ENCODE measurements at regions not wholly inside any gene's neighbourhood (a gene's known extent, or its start where the extent isn't known, plus 50 kb on each side); places are given as distances from the start of the nearest gene placed in this dataset.
"Not testable (repeated sequence)": the region's sequence is repeated elsewhere in the genome, so short reads cannot be mapped to it uniquely, and the experiment has no call there.

DNA sequence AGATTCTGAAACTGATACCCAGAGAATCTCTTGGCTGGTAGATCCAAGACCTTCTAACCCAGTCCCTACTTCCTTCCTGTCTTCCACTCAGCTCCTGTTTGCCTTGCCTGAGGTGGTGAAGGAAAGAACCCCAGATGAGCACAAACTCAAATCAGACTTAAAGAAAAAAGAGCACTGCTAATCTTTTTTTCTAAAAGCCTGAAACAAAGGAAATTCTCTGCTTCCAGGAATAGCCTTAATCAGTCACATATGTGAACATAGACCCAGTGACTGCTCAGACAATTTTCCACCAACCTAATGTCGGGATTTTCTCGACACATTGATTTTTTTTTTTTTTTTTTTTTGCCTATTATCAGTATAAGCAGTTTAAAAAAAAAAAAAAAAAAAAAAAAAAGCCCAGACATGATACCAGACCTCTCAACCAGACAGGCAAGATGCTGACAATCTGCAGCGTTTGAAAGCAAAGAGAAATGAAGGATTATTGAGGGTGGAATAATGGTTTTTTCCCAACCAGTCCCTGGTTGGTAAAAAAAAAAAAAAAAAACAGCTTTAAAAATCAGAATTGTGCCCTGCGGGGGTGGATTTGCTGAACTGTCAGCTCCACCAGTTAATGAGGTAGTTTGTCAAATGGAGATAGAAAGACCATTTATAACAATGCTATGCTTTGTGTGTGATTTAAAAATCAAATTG, 256.8 kb upstream of the RARB start:
- in situ Hi-C loops (cut with HindIII; ENCODE audit: low sequenced_read_pairs) = no loop called here

DNA sequence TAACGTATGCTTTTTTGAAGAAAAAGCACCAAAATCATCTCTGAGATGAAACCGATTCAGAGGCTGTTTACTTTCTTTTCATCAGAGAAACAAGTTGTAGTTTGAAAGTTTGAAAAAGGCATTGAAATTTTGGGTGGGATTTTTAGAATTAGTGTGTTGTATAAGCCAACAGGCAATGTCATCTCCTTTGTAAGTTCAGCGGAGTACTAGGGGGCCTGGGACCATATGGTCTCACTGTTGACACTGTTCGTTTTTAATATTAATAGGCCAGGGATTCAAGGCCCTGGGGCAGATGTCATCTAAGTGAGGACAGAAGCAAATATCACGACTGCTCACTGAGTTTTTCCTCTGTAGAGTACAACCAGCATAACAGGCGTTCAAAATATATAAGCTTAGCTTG, 256.2 kb upstream of the RARB start:
- in situ Hi-C loops (cut with HindIII; ENCODE audit: low sequenced_read_pairs) = no loop called here

DNA sequence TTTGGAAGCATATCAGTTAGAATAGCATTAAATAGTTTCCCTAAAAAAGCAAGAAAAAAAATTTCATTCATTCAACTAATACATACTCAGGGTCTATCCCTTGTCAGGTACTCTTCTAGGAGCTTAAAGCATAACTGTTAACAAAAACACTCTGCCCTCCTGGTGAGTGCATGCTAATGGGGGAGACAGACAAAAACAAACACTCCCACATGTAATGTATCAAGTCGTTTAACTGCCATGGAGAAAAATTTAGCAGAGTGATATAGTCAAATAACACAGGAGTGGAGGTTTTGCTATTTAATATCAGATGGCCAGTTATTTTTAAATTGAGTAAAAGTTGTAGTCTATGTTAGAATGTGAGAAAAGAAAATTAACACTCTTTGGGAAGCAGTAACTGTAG, 254.5 kb upstream of the RARB start:
- in situ Hi-C loops (cut with HindIII; ENCODE audit: low sequenced_read_pairs) = no loop called here

DNA sequence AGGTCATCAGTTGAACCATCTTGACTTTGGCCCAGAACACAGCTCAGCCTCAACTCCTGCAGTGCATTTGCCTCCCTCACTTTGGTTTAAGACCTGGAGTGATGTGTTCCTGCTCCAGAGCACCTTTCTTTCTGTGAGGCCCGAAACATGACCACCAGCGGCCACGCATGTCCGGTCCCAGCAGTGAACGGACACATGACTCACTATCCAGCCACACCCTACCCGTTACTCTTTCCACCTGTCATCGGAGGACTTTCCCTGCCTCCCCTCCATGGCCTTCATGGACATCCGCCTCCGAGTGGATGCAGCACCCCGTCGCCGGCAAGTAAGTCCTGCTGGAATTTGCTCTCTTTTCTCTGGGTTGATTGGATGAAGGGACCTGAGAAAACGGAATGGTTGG, 253.8 kb upstream of the RARB start:
- in situ Hi-C loops (cut with HindIII; ENCODE audit: low sequenced_read_pairs) = no loop called here

DNA sequence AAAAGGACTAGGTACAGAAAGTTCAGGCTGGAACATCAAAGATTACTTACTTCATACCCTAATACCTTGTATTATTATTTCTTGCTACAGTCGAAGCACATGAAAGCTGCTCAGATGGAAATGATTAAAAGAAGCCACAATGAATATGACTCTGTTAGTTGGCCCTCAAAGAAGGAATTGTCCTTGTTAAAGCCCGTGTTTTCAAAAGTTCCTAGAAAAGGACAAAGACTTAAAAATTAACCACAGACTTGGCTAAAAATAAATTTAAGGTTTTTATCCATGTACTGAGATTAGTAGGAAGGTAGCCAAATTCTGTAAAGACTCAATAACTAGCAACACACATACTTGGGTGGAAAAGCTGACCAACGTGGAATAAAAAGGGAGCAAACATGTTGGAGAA, 251.0 kb upstream of the RARB start:
- in situ Hi-C loops (cut with HindIII; ENCODE audit: low sequenced_read_pairs) = no loop called here

DNA sequence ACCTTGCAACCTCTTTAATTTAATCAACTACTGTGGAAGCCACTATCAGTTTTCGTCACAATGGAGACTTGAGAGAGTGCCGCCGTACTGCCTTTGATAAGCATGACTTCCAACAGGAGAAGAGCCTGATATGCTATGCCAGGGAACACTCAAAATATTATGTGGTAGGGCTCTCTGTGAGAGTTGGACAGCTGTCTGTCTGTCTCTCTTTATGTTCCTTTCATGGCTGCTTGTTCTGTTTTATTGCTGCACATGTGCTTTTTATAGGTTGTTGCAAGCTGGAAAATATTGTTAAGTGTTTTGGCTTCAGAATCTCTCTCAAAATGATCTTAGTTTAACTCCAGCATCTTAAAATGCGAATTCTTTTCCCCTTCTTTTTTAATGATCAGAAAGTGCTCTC, 249.4 kb upstream of the RARB start:
- in situ Hi-C loops (cut with HindIII; ENCODE audit: low sequenced_read_pairs) = no loop called here

DNA sequence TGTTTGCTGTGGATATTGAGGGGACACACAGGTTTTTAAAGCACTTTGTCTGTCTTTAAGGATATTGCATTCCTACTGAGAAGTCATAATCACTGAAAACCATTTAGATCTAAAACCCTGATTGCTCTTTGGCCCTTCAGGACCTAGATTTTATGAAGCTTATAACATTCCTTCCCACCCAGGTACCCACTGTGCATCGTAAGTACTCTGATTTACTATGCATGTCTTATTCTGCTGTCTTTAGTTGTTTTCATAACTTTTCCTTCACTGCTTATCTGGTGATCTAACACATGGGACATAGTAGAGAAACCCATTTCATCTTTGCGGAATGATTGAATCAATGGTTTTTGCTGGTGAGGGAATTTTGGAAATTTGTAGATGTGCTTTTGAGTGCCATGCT, 247.0 kb upstream of the RARB start:
- in situ Hi-C loops (cut with HindIII; ENCODE audit: low sequenced_read_pairs) = no loop called here

DNA sequence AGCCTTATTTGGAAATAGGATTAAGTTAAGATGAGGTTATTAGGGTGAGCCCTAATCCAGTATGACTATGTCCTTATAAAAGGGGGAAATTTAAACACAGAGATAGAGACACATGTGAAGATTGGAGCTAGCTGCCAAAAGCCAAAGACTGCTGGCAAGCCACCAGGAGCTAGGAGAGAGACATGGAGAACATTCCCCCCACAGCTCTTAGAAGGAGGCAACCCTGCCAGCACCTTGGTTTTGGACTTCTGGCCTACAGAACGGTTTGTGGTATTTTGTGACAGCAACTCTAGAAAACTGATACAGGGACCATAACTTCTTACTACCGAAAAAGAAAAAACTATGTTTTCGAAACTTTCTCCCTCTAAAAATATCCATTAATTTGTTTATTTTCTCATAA, 245.3 kb upstream of the RARB start:
- in situ Hi-C loops (cut with HindIII; ENCODE audit: low sequenced_read_pairs) = no loop called here

DNA sequence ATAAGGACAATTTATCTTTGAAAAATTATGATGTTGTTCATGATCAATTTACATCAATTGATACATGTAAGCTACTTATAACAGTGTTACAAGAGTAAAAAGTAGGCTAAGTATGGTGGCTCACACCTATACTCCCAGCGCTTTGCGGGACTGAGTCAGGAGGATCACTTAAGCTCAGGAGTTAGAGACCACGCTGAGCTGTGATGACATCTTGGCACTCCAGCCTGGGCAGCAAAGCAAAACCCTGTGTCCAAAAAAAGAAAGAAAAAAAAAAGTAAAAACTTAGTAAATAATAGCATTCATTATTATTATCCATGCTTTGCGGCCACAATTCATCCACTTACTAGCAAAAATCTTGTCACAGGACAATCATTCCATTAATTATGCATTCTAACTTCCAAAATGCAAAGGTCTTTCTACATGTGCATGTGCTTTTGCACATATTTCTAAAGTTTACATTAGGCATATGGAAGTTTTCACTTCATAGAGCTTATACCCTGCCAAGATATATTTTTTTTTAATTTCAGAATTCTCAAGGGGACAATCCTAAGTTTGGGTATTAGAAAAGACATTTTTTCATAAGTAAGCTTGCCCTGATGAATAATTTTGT, 243.3 kb upstream of the RARB start:
- in situ Hi-C loops (cut with HindIII; ENCODE audit: low sequenced_read_pairs) = no loop called here

DNA sequence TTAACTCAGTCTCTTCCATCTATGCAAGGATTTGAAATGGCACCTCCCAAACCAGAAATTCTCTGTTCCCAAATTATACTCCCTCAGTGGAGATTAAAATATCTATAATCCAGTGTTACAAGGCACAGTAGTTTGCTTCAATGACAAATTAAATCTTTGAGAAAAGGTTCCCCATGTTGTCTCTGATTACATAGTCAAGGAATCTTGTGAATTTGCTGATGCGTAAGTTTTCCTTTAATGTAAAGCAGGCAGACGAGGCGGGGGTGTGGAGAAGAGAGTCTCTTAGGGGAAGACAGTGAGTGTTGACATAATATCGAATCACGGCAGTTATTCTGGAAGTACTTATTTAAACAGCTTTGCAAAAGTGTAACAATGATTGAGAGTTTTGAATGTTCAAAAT, 236.4 kb upstream of the RARB start:
- in situ Hi-C loops (cut with HindIII; ENCODE audit: low sequenced_read_pairs) = no loop called here

DNA sequence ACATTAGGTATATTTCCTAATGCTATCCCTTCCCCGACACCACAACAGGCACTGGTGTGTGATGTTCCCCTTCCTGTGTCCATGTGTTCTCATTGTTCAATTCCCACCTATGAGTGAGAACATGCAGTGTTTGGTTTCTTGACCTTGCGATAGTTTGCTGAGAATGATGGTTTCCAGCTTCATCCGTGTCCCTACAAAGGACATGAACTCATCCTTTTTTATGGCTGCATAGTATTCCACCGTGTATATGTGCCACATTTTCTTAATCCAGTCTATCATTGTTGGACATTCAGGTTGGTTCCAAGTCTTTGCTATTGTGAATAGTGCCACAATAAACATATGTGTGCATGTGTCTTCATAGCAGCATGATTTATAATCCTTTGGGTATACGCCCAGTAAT, 228.5 kb upstream of the RARB start:
- in situ Hi-C loops (cut with HindIII; ENCODE audit: low sequenced_read_pairs) = not testable (repeated sequence)

DNA sequence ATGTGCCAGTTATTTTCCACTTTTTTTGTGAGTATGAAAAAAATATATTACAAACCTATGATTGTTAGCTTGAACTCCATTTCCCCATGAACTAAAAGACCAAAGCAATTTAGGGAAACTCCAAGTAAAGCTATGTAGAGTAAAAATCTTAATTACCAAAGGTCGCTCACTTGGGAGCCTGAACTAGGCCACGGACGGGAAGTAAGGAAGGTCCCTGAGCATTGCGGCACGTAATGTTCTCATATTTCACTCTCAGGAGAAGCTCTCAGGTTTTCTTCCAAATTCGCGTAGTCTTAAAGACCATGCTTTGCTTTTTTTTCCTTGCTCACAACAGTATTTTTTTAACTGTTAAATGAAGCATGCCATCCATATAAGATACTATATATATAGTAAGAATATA, 215.3 kb upstream of the RARB start:
- in situ Hi-C loops (cut with HindIII; ENCODE audit: low sequenced_read_pairs) = no loop called here

DNA sequence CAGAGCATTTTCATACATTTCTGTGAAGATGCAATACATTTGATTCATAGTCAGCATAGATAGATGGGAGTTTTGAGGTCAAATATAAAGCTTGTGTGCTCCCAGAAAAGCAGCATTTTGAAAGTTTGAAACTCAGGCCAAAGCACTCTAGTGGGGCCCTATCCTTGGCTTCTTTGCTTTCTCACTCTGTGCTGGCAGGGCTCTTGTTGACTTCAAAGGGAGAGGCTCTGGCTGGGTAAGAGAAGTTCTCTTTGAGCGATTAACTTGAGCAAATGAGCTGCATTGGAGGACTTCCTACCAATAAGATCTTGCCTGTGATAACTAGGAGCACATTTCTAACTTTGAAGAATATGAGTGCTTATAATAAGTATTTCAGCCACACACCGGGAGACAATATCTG, 214.0 kb upstream of the RARB start:
- in situ Hi-C loops (cut with HindIII; ENCODE audit: low sequenced_read_pairs) = no loop called here

DNA sequence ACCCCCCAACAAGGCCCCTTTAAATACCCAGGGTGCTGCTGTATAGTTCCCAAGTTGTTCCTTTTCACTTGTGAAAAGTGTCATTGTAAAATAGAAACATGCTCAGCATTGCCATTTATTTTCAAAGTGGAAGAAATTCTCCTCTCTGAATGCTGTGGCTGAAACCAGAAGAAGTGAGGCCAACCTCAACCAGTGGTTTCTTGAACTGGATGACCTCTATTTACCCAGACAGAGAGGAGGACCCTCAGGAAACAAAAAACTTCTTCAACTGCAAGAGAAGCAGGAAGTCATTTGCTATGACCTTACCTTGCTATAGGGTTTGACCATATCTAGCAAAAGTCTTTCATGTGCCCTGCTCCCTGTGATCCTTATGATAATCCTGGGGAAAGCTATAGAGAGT, 209.7 kb upstream of the RARB start:
- in situ Hi-C loops (cut with HindIII; ENCODE audit: low sequenced_read_pairs) = no loop called here

DNA sequence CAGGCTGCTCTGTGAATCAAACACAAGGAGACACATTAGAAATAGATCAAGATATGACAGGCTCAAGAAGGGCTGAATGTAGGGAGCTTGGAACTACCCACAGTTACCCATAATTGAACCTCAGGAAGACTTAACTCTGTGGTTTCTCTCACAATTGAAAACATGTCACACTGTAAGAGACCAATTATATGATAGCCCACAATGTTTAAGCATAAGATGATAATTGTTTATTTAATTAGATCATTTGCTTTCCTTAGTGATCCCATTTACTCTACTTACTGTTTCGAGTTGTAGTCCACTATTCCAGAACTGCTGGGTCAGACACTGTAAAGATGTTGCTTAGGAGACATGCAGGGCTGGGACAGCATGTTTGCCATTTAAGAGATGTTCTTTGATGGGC, 201.3 kb upstream of the RARB start:
- in situ Hi-C loops (cut with HindIII; ENCODE audit: low sequenced_read_pairs) = no loop called here

DNA sequence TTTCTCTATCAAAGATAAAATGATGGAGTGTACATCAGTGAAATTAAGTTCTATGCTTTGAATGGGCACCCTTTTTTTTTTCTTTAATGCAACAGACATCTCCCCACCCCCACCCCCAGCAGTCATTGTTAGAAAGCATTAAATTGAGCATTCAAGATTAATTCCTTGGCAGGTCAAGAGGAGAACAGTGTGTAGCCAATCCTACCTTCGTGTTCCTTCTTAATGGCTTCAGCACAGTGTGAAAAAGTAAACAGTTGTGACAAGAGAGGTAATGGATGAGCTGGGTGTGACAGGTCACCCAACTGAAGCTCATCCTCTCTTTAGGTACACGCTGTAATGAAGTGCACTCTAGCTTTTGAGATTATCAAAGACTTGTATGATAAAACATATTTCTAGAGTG, 198.5 kb upstream of the RARB start:
- in situ Hi-C loops (cut with HindIII; ENCODE audit: low sequenced_read_pairs) = no loop called here

DNA sequence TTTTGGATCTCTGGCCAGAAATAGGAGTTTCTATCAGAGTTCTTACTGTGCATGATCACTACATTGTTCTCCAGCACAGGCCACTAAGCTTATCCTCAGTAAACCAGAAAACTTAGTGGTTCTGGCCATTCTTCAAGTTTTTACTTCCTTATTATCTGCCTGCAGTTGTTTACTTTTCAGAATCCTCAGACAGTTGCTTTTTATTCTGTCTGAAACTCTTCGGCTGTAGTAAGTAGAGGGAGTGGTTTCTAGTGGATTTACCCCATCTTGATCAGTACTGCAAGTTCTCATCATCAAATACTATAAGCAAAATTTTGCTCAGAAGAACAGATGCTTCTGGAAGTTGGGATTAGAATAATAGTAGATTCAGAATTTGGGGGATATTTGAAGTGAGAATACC, 193.0 kb upstream of the RARB start:
- in situ Hi-C loops (cut with HindIII; ENCODE audit: low sequenced_read_pairs) = no loop called here

DNA sequence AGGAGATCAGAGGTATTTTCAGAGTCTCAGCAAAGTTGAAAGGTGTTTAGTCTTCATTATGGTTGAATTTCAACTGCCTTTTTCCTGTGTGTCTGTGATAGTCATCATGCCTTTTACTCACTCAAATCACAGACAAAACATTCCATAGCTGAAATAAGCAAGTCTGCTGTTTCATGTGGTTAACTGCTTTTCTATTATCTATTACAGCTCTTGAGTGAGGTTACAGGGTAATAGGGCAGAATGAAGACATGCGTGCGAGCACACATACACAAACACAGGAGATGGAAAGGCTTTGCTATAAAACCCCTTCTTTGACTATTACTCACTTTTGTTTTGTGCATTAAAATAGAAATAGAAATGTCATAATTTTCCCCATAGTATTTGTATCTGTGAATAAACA, 192.6 kb upstream of the RARB start:
- in situ Hi-C loops (cut with HindIII; ENCODE audit: low sequenced_read_pairs) = no loop called here

DNA sequence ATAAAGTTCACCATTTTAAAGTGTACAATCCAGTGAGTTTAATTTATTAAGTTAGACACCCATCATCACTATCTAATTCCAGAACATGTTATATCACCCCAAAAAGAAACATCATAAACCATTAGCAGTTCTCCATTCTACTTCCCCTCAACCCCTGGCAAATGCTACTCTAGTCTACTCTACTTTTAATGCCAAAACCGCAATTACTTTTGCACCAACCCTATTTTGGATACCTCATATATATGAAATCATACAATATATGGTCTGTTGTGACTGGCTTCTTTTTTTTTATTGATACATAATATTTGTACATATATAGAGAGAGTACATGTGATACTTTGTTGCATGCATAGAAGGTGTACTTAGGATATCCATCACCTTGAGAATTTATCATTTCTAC, 190.5 kb upstream of the RARB start:
- in situ Hi-C loops (cut with HindIII; ENCODE audit: low sequenced_read_pairs) = no loop called here

DNA sequence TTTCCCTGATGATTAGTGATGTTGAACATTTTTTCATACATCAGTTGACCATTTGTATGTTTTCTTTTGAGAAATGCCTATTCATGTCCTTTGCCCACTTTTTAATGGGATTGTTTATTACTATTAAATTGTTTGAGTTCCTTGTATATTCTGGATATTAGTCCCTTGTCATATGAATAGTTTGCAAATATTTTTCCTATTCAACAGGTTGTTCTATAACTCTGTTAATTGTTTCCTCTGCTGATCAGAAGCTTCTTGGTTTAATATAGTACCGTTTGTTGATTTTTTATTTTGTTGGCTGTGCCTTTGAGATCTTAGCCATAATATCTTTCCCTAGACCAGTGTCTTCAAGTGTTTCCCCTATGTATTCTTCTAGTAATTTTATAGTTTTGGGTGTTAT, 189.0 kb upstream of the RARB start:
- in situ Hi-C loops (cut with HindIII; ENCODE audit: low sequenced_read_pairs) = no loop called here

DNA sequence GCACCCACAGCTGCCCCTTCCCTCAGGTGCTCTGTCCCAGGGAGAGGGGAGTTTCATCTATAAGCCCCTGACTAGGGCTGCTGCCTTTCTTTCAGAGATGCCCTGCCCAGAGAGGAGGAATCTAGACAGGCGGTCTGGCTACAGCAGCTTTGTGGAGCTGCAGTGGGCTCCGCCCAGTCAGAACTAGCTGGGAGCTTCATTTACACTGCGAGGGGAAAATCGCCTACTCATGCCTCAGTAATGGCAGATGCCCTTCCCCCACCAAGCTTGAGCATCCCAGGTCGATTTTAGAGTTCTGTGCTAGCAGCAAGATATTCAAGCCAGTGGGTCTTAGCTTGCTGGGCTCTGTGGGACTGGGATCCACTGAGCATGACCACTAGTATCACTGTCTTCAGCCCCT, 181.2 kb upstream of the RARB start:
- in situ Hi-C loops (cut with HindIII; ENCODE audit: low sequenced_read_pairs) = no loop called here

DNA sequence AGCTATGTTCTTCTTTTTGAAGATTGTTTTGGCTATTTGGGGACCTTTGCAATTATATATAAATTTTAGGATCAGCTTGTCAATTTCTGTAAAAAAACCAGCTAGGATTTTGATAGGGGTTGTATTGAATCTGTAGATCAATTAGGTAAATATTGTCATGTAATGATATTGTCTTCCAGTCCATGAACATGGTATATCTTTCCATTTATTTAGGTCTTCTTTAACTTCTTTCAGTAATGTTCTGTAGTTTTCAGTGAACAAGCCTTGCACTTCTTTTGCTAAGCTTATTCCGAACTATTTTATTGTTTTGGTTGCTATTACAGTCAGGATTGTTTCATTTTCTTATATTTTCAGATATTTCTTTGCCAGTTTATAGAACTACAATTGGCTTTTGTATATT, 175.8 kb upstream of the RARB start:
- in situ Hi-C loops (cut with HindIII; ENCODE audit: low sequenced_read_pairs) = no loop called here

DNA sequence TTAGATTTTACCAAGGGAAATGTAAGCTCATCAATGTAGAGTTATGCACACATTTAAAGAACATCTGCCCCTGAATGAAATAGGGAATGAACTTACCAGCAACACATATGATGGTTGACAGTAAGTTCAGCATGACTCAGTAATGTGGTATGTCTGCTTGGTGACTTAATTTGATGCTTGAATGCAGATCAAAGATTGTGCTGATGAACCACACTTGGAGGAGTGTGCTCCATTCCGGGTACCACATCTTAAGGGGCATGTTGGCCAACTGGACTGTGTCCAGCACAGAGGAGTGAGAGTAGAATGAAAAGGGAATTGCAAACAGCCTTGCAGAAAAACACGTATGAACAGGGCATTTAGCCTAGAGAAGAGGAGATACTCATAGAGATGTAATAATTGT, 171.0 kb upstream of the RARB start:
- in situ Hi-C loops (cut with HindIII; ENCODE audit: low sequenced_read_pairs) = no loop called here

Measured in endothelial cell of hepatic sinusoid (primary cell).